ENCODE measurements at regions not wholly inside any gene's neighbourhood (a gene's known extent, or its start where the extent isn't known, plus 50 kb on each side); places are given as distances from the start of the nearest gene placed in this dataset.

DNA sequence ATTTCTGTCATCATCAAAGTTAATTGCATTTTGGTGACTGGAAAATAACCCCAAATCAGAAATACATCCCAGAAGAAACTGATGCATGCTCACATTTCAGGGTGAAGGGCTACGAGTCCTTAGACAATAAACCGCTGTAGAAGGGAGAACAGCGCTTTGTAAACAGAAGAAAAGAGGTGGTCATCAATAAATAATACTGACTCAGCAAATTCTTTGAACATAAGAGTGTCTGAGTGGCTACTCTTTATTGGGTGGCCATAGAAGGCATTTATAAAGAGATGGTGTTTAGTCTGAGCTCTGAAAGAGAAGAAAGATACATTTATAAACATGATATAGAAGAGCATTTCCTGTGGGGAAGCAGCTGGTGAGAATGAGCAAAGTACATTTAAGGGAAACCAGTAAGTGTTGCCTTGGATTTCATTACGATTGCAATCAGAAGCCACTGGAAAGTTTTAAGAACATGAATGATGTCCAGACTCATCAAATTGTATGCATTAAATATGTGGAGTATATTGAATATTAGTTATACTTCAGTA, 246.9 kb upstream of the GIMD1 start:
- intact Hi-C loops (cut with micrococcal nuclease): no loop called here

DNA sequence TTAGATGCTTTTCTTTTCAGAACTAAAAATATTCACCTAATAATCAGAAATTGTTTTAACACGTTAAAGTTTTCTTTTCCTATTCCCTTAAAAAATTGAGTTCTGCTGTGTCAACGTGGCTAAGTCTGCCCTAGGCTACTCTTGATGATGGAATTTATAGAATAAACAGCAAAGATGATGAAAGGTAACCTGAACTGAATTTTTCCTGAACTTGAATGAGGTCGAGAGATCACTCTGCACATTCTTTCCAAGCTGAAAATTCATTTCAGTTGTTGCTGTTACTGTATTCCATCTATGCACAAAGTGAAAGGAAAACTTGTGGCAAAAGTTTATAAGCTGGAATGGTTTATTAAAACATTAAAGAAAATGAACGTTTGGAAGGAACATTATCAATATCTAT, 245.9 kb upstream of the GIMD1 start:
- CTCF ChIA-PET: no interaction called here
- WGBS (ENCODE audit: insufficient coverage): no CpG with 5 or more reads among the region's 4 CpGs
- intact Hi-C loops (cut with micrococcal nuclease): no loop called here
- H3K36me3 ChIP-seq (replicated peaks in 1 of 2; ENCODE audit: control extremely low read depth in 1 of 2, control insufficient read depth in 1 of 2, extremely low read depth in 1 of 2, insufficient read depth in 2 of 2, low read length in 1 of 2): no peaks in the 10 kb centered on the region
- DNase-seq: no peak
- H3K4me3 ChIP-seq (ENCODE audit: control extremely low read depth in 1 of 5, extremely low read depth in 1 of 5, insufficient read depth in 1 of 5, low read depth in 2 of 5, low read length in 4 of 5): no peak overlapping the region
- no peak overlapping the region for H2AFZ ChIP-seq (ENCODE audit: insufficient read depth, low read depth, low read length, poor library complexity, severe bottlenecking)
- peaks cover 0 to 13% (median 0%) of the 10 kb centered on the region in 3 donors for H3K9me3 ChIP-seq (ENCODE audit: control extremely low read depth in 1 of 3, control insufficient read depth in 2 of 3, insufficient read depth in 1 of 3, low read length in 2 of 3)
- ATAC-seq (ENCODE audit: low read depth): no peak
- Mint-ChIP-seq H3K9me3 (ENCODE audit: insufficient read depth) (peaks cover 2% of the 10 kb centered on the region), H3K4me3 (no peak overlapping the region), H3K4me1 (no peaks in the 10 kb centered on the region), H3K27me3 (no peaks in the 10 kb centered on the region), H3K27ac (no peak overlapping the region)
- H3K79me2 ChIP-seq (ENCODE audit: control insufficient read depth, insufficient read depth, low read length): no peaks in the 10 kb centered on the region
- H3K27ac ChIP-seq (ENCODE audit: low read length in 2 of 2): no peak overlapping the region
- POLR2A ChIA-PET: no interaction called here
- H4K20me1 ChIP-seq (ENCODE audit: control insufficient read depth, insufficient read depth, low read length, poor library complexity, severe bottlenecking): no peaks in the 10 kb centered on the region
- H3K4me2 ChIP-seq (replicated peaks; ENCODE audit: low read depth, low read length, poor library complexity, severe bottlenecking): no peak overlapping the region
- H3K9ac ChIP-seq (ENCODE audit: low read length): no peak overlapping the region
- H3K4me1 ChIP-seq (ENCODE audit: control insufficient read depth in 2 of 2, insufficient read depth in 2 of 2, low read length in 2 of 2): no peaks in the 10 kb centered on the region
- TF ChIP-seq, protein P1, sequence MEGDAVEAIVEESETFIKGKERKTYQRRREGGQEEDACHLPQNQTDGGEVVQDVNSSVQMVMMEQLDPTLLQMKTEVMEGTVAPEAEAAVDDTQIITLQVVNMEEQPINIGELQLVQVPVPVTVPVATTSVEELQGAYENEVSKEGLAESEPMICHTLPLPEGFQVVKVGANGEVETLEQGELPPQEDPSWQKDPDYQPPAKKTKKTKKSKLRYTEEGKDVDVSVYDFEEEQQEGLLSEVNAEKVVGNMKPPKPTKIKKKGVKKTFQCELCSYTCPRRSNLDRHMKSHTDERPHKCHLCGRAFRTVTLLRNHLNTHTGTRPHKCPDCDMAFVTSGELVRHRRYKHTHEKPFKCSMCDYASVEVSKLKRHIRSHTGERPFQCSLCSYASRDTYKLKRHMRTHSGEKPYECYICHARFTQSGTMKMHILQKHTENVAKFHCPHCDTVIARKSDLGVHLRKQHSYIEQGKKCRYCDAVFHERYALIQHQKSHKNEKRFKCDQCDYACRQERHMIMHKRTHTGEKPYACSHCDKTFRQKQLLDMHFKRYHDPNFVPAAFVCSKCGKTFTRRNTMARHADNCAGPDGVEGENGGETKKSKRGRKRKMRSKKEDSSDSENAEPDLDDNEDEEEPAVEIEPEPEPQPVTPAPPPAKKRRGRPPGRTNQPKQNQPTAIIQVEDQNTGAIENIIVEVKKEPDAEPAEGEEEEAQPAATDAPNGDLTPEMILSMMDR (IDR thresholded peaks at IDR 0.05): no peak
- no peak for TF ChIP-seq EZH2 (IDR thresholded peaks at IDR 0.05; ENCODE audit: borderline replicate concordance, insufficient read depth, low read depth, low read length, poor library complexity, severe bottlenecking)
- no peaks in the 10 kb centered on the region for H3K27me3 ChIP-seq (replicated peaks in 1 of 4; ENCODE audit: control extremely low read depth in 1 of 4, control insufficient read depth in 3 of 4, insufficient read depth in 4 of 4, low read length in 3 of 4)

More for the DNA sequence above, 246.9 kb upstream of the GIMD1 start:
- CTCF ChIA-PET: no interaction called here
- Mint-ChIP-seq H3K4me3 (no peak overlapping the region), H3K27ac (no peak overlapping the region), H3K4me1 (no peaks in the 10 kb centered on the region), H3K27me3 (no peaks in the 10 kb centered on the region), H3K9me3 (ENCODE audit: insufficient read depth) (peaks cover 2% of the 10 kb centered on the region)
- no peak overlapping the region for H3K4me3 ChIP-seq (ENCODE audit: control extremely low read depth in 1 of 5, extremely low read depth in 1 of 5, insufficient read depth in 1 of 5, low read depth in 2 of 5, low read length in 4 of 5)
- no peak overlapping the region for H2AFZ ChIP-seq (ENCODE audit: insufficient read depth, low read depth, low read length, poor library complexity, severe bottlenecking)
- H4K20me1 ChIP-seq (ENCODE audit: control insufficient read depth, insufficient read depth, low read length, poor library complexity, severe bottlenecking): no peaks in the 10 kb centered on the region
- no peak for DNase-seq
- TF ChIP-seq, protein P1 (IDR thresholded peaks at IDR 0.05): no peak
- TF ChIP-seq EZH2 (IDR thresholded peaks at IDR 0.05; ENCODE audit: borderline replicate concordance, insufficient read depth, low read depth, low read length, poor library complexity, severe bottlenecking): no peak
- H3K4me1 ChIP-seq (ENCODE audit: control insufficient read depth in 2 of 2, insufficient read depth in 2 of 2, low read length in 2 of 2): no peaks in the 10 kb centered on the region
- no peaks in the 10 kb centered on the region for H3K27me3 ChIP-seq (replicated peaks in 1 of 4; ENCODE audit: control extremely low read depth in 1 of 4, control insufficient read depth in 3 of 4, insufficient read depth in 4 of 4, low read length in 3 of 4)
- H3K4me2 ChIP-seq (replicated peaks; ENCODE audit: low read depth, low read length, poor library complexity, severe bottlenecking): no peak overlapping the region
- H3K36me3 ChIP-seq (replicated peaks in 1 of 2; ENCODE audit: control extremely low read depth in 1 of 2, control insufficient read depth in 1 of 2, extremely low read depth in 1 of 2, insufficient read depth in 2 of 2, low read length in 1 of 2): no peaks in the 10 kb centered on the region
- POLR2A ChIA-PET: no interaction called here
- H3K9me3 ChIP-seq (ENCODE audit: control extremely low read depth in 1 of 3, control insufficient read depth in 2 of 3, insufficient read depth in 1 of 3, low read length in 2 of 3): peaks cover 0 to 4% (median 0%) of the 10 kb centered on the region in 3 donors
- H3K79me2 ChIP-seq (ENCODE audit: control insufficient read depth, insufficient read depth, low read length): no peaks in the 10 kb centered on the region
- no peak overlapping the region for H3K9ac ChIP-seq (ENCODE audit: low read length)
- WGBS (ENCODE audit: insufficient coverage): no CpG with 5 or more reads among the region's 4 CpGs
- ATAC-seq (ENCODE audit: low read depth): no peak
- H3K27ac ChIP-seq (ENCODE audit: low read length in 2 of 2): no peak overlapping the region

Measured in B cell (primary cell).